Heart left ventricle (tissue), 13 donors: ENCODE measurements at regions not wholly inside any gene's neighbourhood (a gene's known extent, or its start where the extent isn't known, plus 50 kb on each side); places are given as distances from the start of the nearest gene placed in this dataset.

ENCODE experiments used
- CTCF ChIP-seq, 12 donors: fragments of 200-600 bp; sonication (generic) in 4 of 12; IDR thresholded peaks; one replicate each; pipeline versions ENCODE4 v1.5.0 to v1.8.0; 2018 to 2022; ENCODE audit warnings: antibody characterized with exemption in 12 of 12, mild to moderate bottlenecking in 5 of 12
- POLR2A ChIP-seq, 2 donors: fragments of 450-650 bp; IDR thresholded peaks; one replicate each; pipeline ENCODE4 v1.6.1; 2017; ENCODE audit warnings: antibody characterized with exemption in 2 of 2, mild to moderate bottlenecking in 2 of 2, moderate library complexity in 2 of 2
- donor health status: ischemic (EF 13 %, LVEDD 7.1; RV severe dilation, severe dysfunction).
- donor health status: DM: no; HTN: yes; CAD: no.
- donor health status: DM: no; HTN: no; CAD: no.
- donor health status: ischemic (EF 25% LVEDD 6.9; RV normal size, moderate dysfunction).
- donor health status: ischemic (EF 25% LVEDD 5.7; RV mildly dilated, moderate dysfunction).
- donor health status: ischemic (EF 35%, LVEDD 5.7; RV mildly dilated, moderate dysfunction).
- donor health status: nonischemic (EF 11% LVEDD 7.7; RV severe dilation, severe dysfunction).
- donor health status: DM: yes; HTN: yes; CAD: no.
- donor health status: PGD.
- donor health status: ischemic (EF 29% LVEDD 5.4; RV normal size, mild dysfunction).
- donor health status: nonischemic (EF 23%, LVEDD 6.1; RV moderate dilation, normal function).

- TF ChIP-seq CTCF (IDR thresholded peaks at IDR 0.05) (no peak), POLR2A (IDR thresholded peaks at IDR 0.05) (no peak)
Observed at GRCh38 chr11:115984228-115984627, 480.0 kb upstream of the CADM1 start.
